Natural killer cell (primary cell): ENCODE measurements at regions not wholly inside any gene's neighbourhood (a gene's known extent, or its start where the extent isn't known, plus 50 kb on each side); places are given as distances from the start of the nearest gene placed in this dataset.

Source experiments
- ATAC-seq, 3 donors: fragments of 150-1000 bp in 2 of 3; fragments of 200-7000 bp in 1 of 3; cut with Tn5 transposase; 1 replicate in 1 of 3; 2 replicates in 2 of 3; pipeline ENCODE4 v1.10.0; 2021; ENCODE audit warnings: mild to moderate bottlenecking in 2 of 3, moderate library complexity in 2 of 3
- DNase-seq, 2 donors: peaks; one replicate each; pipeline versions ENCODE4 v3.0.0 to v3.0.0-alpha.2; 2013 to 2021; ENCODE audit warnings: mixed read lengths in 1 of 2
- H3K27ac ChIP-seq: one replicate; pipeline ENCODE4 v1.5.1; 2013; ENCODE audit warnings: mild to moderate bottlenecking, low read length
- H3K27me3 ChIP-seq: one replicate; pipeline ENCODE4 v1.6.1; 2013; ENCODE audit warnings: low read length; ENCODE audit not compliant: control insufficient read depth, insufficient read depth
- H3K36me3 ChIP-seq: one replicate; pipeline ENCODE4 v1.6.1; 2013; ENCODE audit warnings: low read length; ENCODE audit not compliant: control insufficient read depth, insufficient read depth
- H3K4me1 ChIP-seq: one replicate; pipeline ENCODE4 v1.6.1; 2013; ENCODE audit warnings: low read length; ENCODE audit not compliant: control insufficient read depth, insufficient read depth
- H3K4me3 ChIP-seq: one replicate; pipeline ENCODE4 v1.5.1; 2013; ENCODE audit warnings: low read length
- H3K9me3 ChIP-seq: one replicate; pipeline ENCODE4 v1.6.1; 2013; ENCODE audit warnings: low read length; ENCODE audit not compliant: control insufficient read depth, insufficient read depth
- H3K27ac Mint-ChIP-seq, 2 donors: one replicate each; pipeline ENCODE4 v1.8.0; 2022; ENCODE audit warnings: mild to moderate bottlenecking in 2 of 2, mixed read lengths in 2 of 2, moderate library complexity in 1 of 2
- H3K27me3 Mint-ChIP-seq, 2 donors: one replicate each; pipeline ENCODE4 v1.8.0; 2022; ENCODE audit warnings: low read depth in 2 of 2, mixed read lengths in 2 of 2
- H3K36me3 Mint-ChIP-seq: one replicate; pipeline ENCODE4 v1.8.0; 2022; ENCODE audit warnings: mixed read lengths
- H3K4me1 Mint-ChIP-seq, 2 donors: one replicate each; pipeline ENCODE4 v1.8.0; 2022; ENCODE audit warnings: mixed read lengths in 2 of 2
- H3K4me3 Mint-ChIP-seq: one replicate; pipeline ENCODE4 v1.8.0; 2022; ENCODE audit warnings: mild to moderate bottlenecking, moderate library complexity, mixed read lengths
- H3K9me3 Mint-ChIP-seq, 2 donors: one replicate each; pipeline ENCODE4 v1.8.0; 2022; ENCODE audit warnings: mixed read lengths in 2 of 2
- CTCF ChIP-seq: fragments of 200-600 bp; IDR thresholded peaks from one replicate; pipeline ENCODE4 v1.8.0; 2022; ENCODE audit warnings: antibody characterized with exemption
- WGBS: methylation state at CpG from one replicate; pipeline ENCODE4 v1.1.7; 2013; ENCODE audit warnings: missing lambda C conversion rate; ENCODE audit not compliant: insufficient coverage; 5-methylcytosine and 5-hydroxymethylcytosine counted together
- intact Hi-C: fragments of 100-400 bp; cut with micrococcal nuclease; formaldehyde crosslinking; loops from one replicate; pipeline ENCODE4 v1.14.2; 2022

GRCh38 chr22:46083383-46084350 is 66.7 kb upstream of the PPARA start:
- Mint-ChIP-seq H3K27me3 (no peaks in the 10 kb centered on the region), H3K27ac (no peak overlapping the region), H3K4me3 (no peak overlapping the region), H3K4me1 (peaks cover 4 to 7% of the 10 kb centered on the region in 2 donors), H3K9me3 (no peaks in the 10 kb centered on the region), H3K36me3 (no peaks in the 10 kb centered on the region)
- no peak for TF ChIP-seq CTCF
- Histone ChIP-seq H3K36me3 (peaks cover 3% of the 10 kb centered on the region), H3K27ac (no peak overlapping the region), H3K27me3 (no peaks in the 10 kb centered on the region), H3K4me3 (no peak overlapping the region), H3K4me1 (no peaks in the 10 kb centered on the region), H3K9me3 (no peaks in the 10 kb centered on the region)
- DNase-seq (no peak), ATAC-seq (no peak)
- intact Hi-C loops = no loop called here
- WGBS = 92% methylated on average over 24 of the region's 24 CpGs

GRCh38 chr22:46084376-46084775 is 66.0 kb upstream of the PPARA start:
- Mint-ChIP-seq H3K27me3 (no peaks in the 10 kb centered on the region), H3K27ac (no peak overlapping the region), H3K4me3 (no peak overlapping the region), H3K9me3 (no peaks in the 10 kb centered on the region), H3K36me3 (no peaks in the 10 kb centered on the region), H3K4me1 (peaks cover under 1 to 7% of the 10 kb centered on the region in 2 donors)
- no peak overlapping the region for H3K27ac ChIP-seq
- DNase-seq = no peak
- H3K4me1 ChIP-seq = no peaks in the 10 kb centered on the region
- H3K36me3 ChIP-seq = no peaks in the 10 kb centered on the region
- no peak overlapping the region for H3K4me3 ChIP-seq
- intact Hi-C loops = no loop called here
- no peak for ATAC-seq
- 96% methylated on average over 14 of the region's 14 CpGs for WGBS
- no peaks in the 10 kb centered on the region for H3K9me3 ChIP-seq
- H3K27me3 ChIP-seq = no peaks in the 10 kb centered on the region
- no peak for TF ChIP-seq CTCF

- 96% methylated on average over 35 of the region's 35 CpGs for WGBS
Measured at GRCh38 chr22:46084943-46085827, 65.1 kb upstream of the PPARA start.

More at GRCh38 chr22:46084943-46085827, 65.1 kb upstream of the PPARA start:
- H3K9me3 Mint-ChIP-seq = no peaks in the 10 kb centered on the region
- DNase-seq (no peak), ATAC-seq (no peak)
- no peak overlapping the region for H3K4me3 Mint-ChIP-seq
- no peak overlapping the region for H3K27ac Mint-ChIP-seq
- H3K36me3 ChIP-seq = no peaks in the 10 kb centered on the region
- H3K36me3 Mint-ChIP-seq = no peaks in the 10 kb centered on the region
- TF ChIP-seq CTCF = no peak
- no peaks in the 10 kb centered on the region for H3K9me3 ChIP-seq
- H3K4me1 Mint-ChIP-seq = peaks cover 0 to 7% of the 10 kb centered on the region in 2 donors
- no peaks in the 10 kb centered on the region for H3K27me3 Mint-ChIP-seq
- H3K4me1 ChIP-seq = no peaks in the 10 kb centered on the region
- no peaks in the 10 kb centered on the region for H3K27me3 ChIP-seq
- intact Hi-C loops = no loop called here
- no peak overlapping the region for H3K27ac ChIP-seq
- no peak overlapping the region for H3K4me3 ChIP-seq
